GM23248 (cell line): ENCODE measurements at regions not wholly inside any gene's neighbourhood (a gene's known extent, or its start where the extent isn't known, plus 50 kb on each side); places are given as distances from the start of the nearest gene placed in this dataset.

Experiments used
- EZH2 ChIP-seq: fragments of 200-600 bp; sonication (generic); IDR thresholded peaks from 2 replicates; pipeline ENCODE4 v1.6.1; 2018; ENCODE audit warnings: antibody characterized with exemption, mild to moderate bottlenecking; ENCODE audit not compliant: insufficient read depth, poor library complexity, severe bottlenecking
- EZH2phosphoT487 ChIP-seq: fragments of 200-600 bp; sonication (generic); IDR thresholded peaks from 2 replicates; pipeline ENCODE4 v1.6.1; 2018; ENCODE audit warnings: antibody characterized with exemption, moderate library complexity, mild to moderate bottlenecking, low read depth; ENCODE audit not compliant: insufficient read depth

- no peak for TF ChIP-seq EZH2
- no peak for TF ChIP-seq EZH2phosphoT487
Measured at GRCh38 chr10:30759423-30759822, 129.9 kb upstream of the LYZL2 start.
